ENCODE measurements at regions not wholly inside any gene's neighbourhood (a gene's known extent, or its start where the extent isn't known, plus 50 kb on each side); places are given as distances from the start of the nearest gene placed in this dataset.

DNA sequence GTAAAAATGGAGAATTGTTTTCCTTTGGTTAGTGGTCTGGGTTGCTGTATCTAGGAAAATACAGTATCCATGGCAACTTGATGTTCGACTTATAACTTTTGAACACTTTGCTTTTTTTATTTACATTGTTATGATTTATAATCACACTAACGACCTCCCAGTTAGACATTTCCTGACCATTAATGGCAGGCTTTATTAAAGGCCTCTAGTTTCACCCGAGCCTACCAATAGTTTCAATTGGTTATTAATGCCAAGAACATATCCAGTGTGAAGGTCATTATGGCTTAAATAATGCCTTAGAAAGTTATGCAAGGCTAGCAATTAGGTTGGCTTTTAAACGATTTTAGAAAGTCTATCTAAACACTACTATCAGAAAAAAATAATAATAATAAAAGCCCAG lies 452.0 kb downstream of the DMRTA1 start:
- H3K9me3 ChIP-seq (ENCODE audit: control insufficient read depth, low read length): no peaks in the 10 kb centered on the region
- no peaks in the 10 kb centered on the region for H3K36me3 ChIP-seq (ENCODE audit: control insufficient read depth, insufficient read depth, low read length)
- H3K4me3 ChIP-seq (ENCODE audit: extremely low read depth, insufficient read depth, low read length, poor library complexity, severe bottlenecking): no peak overlapping the region
- H3K27ac ChIP-seq (ENCODE audit: low read depth, low read length, severe bottlenecking): no peak overlapping the region
- no peaks in the 10 kb centered on the region for H3K4me1 ChIP-seq (ENCODE audit: control insufficient read depth, insufficient read depth, low read length, poor library complexity, severe bottlenecking)
- WGBS, 2 experiments (ENCODE audit: insufficient coverage in 2 of 2): 86% methylated on average over 1 of the region's 4 CpGs; no CpG with 5 or more reads in 1 of the 2 experiments

GRCh38 chr9:22911632-22912031 lies 465.0 kb downstream of the DMRTA1 start:
- Histone ChIP-seq H3K36me3 (ENCODE audit: control insufficient read depth, insufficient read depth, low read length) (no peaks in the 10 kb centered on the region), H3K9me3 (ENCODE audit: control insufficient read depth, low read length) (no peaks in the 10 kb centered on the region), H3K4me1 (ENCODE audit: control insufficient read depth, insufficient read depth, low read length, poor library complexity, severe bottlenecking) (no peaks in the 10 kb centered on the region), H3K27ac (ENCODE audit: low read depth, low read length, severe bottlenecking) (no peak overlapping the region), H3K4me3 (ENCODE audit: extremely low read depth, insufficient read depth, low read length, poor library complexity, severe bottlenecking) (no peak overlapping the region)
- 50 to 78% methylated on average over 1 of the region's 1 CpG for WGBS, 2 experiments (ENCODE audit: insufficient coverage in 2 of 2)

DNA sequence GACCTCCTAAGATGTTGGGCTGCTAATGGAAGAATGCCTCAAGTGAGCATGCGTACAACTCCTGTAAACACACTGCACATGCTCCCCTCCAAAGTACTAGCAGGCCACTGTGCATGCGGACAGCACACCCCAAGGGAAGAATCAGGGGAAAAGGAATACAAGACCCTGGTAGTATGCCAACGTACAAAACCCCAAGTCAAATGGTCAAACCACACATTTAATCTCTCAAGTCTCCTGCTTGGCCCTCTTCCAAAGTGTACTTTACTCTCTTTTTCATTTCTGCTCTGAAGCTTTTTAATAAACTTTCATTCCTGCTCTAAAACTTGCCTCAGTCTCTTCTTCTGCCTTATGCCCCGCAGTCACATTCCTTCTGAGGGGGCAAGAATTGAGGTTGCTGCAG lies 466.4 kb downstream of the DMRTA1 start:
- Histone ChIP-seq H3K36me3 (ENCODE audit: control insufficient read depth, insufficient read depth, low read length) (no peaks in the 10 kb centered on the region), H3K4me3 (ENCODE audit: extremely low read depth, insufficient read depth, low read length, poor library complexity, severe bottlenecking) (no peak overlapping the region), H3K9me3 (ENCODE audit: control insufficient read depth, low read length) (no peaks in the 10 kb centered on the region), H3K27ac (ENCODE audit: low read depth, low read length, severe bottlenecking) (no peak overlapping the region), H3K4me1 (ENCODE audit: control insufficient read depth, insufficient read depth, low read length, poor library complexity, severe bottlenecking) (no peaks in the 10 kb centered on the region)
- 86 to 95% methylated on average over 2 of the region's 4 CpGs for WGBS, 2 experiments (ENCODE audit: insufficient coverage in 2 of 2)

DNA sequence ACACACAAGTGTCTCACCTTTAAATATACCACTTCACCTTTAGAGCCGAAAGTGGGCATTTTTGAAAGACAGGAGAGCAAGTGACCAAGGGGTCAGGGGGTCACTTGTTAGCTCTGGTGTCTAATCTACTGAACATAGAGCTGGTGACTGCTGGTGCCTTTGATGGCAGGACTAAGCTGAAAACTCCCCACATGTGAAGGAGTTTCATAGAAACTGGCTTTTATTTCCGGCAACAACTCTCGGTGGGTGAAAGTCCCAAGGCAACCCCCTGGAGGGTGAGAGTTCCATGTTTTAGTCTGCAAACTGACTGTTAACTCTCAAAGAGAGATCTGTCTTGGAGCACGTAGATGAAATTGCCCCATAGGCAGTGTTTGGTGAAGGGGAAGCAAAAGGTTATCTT lies 466.9 kb downstream of the DMRTA1 start:
- 70 to 77% methylated on average over 3 to 4 of the region's 4 CpGs for WGBS, 2 experiments (ENCODE audit: insufficient coverage in 2 of 2)
- H3K4me1 ChIP-seq (ENCODE audit: control insufficient read depth, insufficient read depth, low read length, poor library complexity, severe bottlenecking): no peaks in the 10 kb centered on the region
- no peaks in the 10 kb centered on the region for H3K36me3 ChIP-seq (ENCODE audit: control insufficient read depth, insufficient read depth, low read length)
- H3K27ac ChIP-seq (ENCODE audit: low read depth, low read length, severe bottlenecking): no peak overlapping the region
- H3K4me3 ChIP-seq (ENCODE audit: extremely low read depth, insufficient read depth, low read length, poor library complexity, severe bottlenecking): no peak overlapping the region
- no peaks in the 10 kb centered on the region for H3K9me3 ChIP-seq (ENCODE audit: control insufficient read depth, low read length)

- H3K4me3 ChIP-seq (ENCODE audit: extremely low read depth, insufficient read depth, low read length, poor library complexity, severe bottlenecking): no peak overlapping the region
- no peaks in the 10 kb centered on the region for H3K36me3 ChIP-seq (ENCODE audit: control insufficient read depth, insufficient read depth, low read length)
- no peaks in the 10 kb centered on the region for H3K4me1 ChIP-seq (ENCODE audit: control insufficient read depth, insufficient read depth, low read length, poor library complexity, severe bottlenecking)
- no CpG with 5 or more reads among the region's 2 CpGs for WGBS, 2 experiments (ENCODE audit: insufficient coverage in 2 of 2)
- no peak overlapping the region for H3K27ac ChIP-seq (ENCODE audit: low read depth, low read length, severe bottlenecking)
- H3K9me3 ChIP-seq (ENCODE audit: control insufficient read depth, low read length): no peaks in the 10 kb centered on the region
These were observed 469.5 kb downstream of the DMRTA1 start for GRCh38 chr9:22916148-22916547.

- Histone ChIP-seq H3K4me3 (ENCODE audit: extremely low read depth, insufficient read depth, low read length, poor library complexity, severe bottlenecking) (no peak overlapping the region), H3K9me3 (ENCODE audit: control insufficient read depth, low read length) (no peaks in the 10 kb centered on the region), H3K36me3 (ENCODE audit: control insufficient read depth, insufficient read depth, low read length) (no peaks in the 10 kb centered on the region), H3K27ac (ENCODE audit: low read depth, low read length, severe bottlenecking) (no peak overlapping the region), H3K4me1 (ENCODE audit: control insufficient read depth, insufficient read depth, low read length, poor library complexity, severe bottlenecking) (no peaks in the 10 kb centered on the region)
- whole genome bisulfite sequencing, 2 experiments (ENCODE audit: insufficient coverage in 2 of 2): 88 to 100% methylated on average over 1 of the region's 1 CpG
These were observed 472.8 kb downstream of the DMRTA1 start for GRCh38 chr9:22919423-22919822.

GRCh38 chr9:22921742-22922141 lies 475.1 kb downstream of the DMRTA1 start:
- Histone ChIP-seq H3K27ac (ENCODE audit: low read depth, low read length, severe bottlenecking) (no peak overlapping the region), H3K9me3 (ENCODE audit: control insufficient read depth, low read length) (no peaks in the 10 kb centered on the region), H3K4me3 (ENCODE audit: extremely low read depth, insufficient read depth, low read length, poor library complexity, severe bottlenecking) (no peak overlapping the region), H3K36me3 (ENCODE audit: control insufficient read depth, insufficient read depth, low read length) (no peaks in the 10 kb centered on the region), H3K4me1 (ENCODE audit: control insufficient read depth, insufficient read depth, low read length, poor library complexity, severe bottlenecking) (no peaks in the 10 kb centered on the region)
- WGBS, 2 experiments (ENCODE audit: insufficient coverage in 2 of 2): 90 to 97% methylated on average over 3 of the region's 3 CpGs

DNA sequence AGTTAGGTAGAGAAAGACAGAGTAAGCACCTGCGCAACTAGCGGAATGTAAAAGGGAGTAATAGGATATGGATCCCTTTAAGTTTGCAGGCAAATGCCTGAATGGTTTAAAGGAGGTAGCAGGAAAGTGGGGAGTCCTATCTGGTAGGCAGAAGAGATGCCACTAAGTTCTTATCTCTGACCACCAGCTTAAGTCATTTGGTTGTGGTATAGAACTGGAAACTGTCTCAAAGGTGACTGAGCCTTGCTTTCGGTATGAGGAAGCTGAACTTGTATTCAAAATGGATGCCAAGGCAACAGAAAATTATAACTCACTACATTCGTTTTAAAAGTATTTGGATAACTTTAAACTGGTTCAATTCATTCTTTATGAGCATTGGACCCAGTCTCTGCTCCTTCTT lies 475.6 kb downstream of the DMRTA1 start:
- 75 to 88% methylated on average over 1 to 3 of the region's 4 CpGs for WGBS, 2 experiments (ENCODE audit: insufficient coverage in 2 of 2)
- H3K36me3 ChIP-seq (ENCODE audit: control insufficient read depth, insufficient read depth, low read length): no peaks in the 10 kb centered on the region
- no peak overlapping the region for H3K4me3 ChIP-seq (ENCODE audit: extremely low read depth, insufficient read depth, low read length, poor library complexity, severe bottlenecking)
- H3K4me1 ChIP-seq (ENCODE audit: control insufficient read depth, insufficient read depth, low read length, poor library complexity, severe bottlenecking): no peaks in the 10 kb centered on the region
- H3K9me3 ChIP-seq (ENCODE audit: control insufficient read depth, low read length): no peaks in the 10 kb centered on the region
- no peak overlapping the region for H3K27ac ChIP-seq (ENCODE audit: low read depth, low read length, severe bottlenecking)

GRCh38 chr9:22954550-22954949 lies 507.9 kb downstream of the DMRTA1 start:
- 100% methylated on average over 2 of the region's 3 CpGs; no CpG with 5 or more reads in 1 of the 2 experiments for WGBS, 2 experiments (ENCODE audit: insufficient coverage in 2 of 2)
- Histone ChIP-seq H3K4me3 (ENCODE audit: extremely low read depth, insufficient read depth, low read length, poor library complexity, severe bottlenecking) (no peak overlapping the region), H3K9me3 (ENCODE audit: control insufficient read depth, low read length) (no peaks in the 10 kb centered on the region), H3K27ac (ENCODE audit: low read depth, low read length, severe bottlenecking) (no peak overlapping the region), H3K4me1 (ENCODE audit: control insufficient read depth, insufficient read depth, low read length, poor library complexity, severe bottlenecking) (no peaks in the 10 kb centered on the region), H3K36me3 (ENCODE audit: control insufficient read depth, insufficient read depth, low read length) (no peaks in the 10 kb centered on the region)

- Histone ChIP-seq H3K4me3 (ENCODE audit: extremely low read depth, insufficient read depth, low read length, poor library complexity, severe bottlenecking) (no peak overlapping the region), H3K4me1 (ENCODE audit: control insufficient read depth, insufficient read depth, low read length, poor library complexity, severe bottlenecking) (no peaks in the 10 kb centered on the region), H3K9me3 (ENCODE audit: control insufficient read depth, low read length) (no peaks in the 10 kb centered on the region), H3K27ac (ENCODE audit: low read depth, low read length, severe bottlenecking) (no peak overlapping the region), H3K36me3 (ENCODE audit: control insufficient read depth, insufficient read depth, low read length) (no peaks in the 10 kb centered on the region)
- WGBS, 2 experiments (ENCODE audit: insufficient coverage in 2 of 2): 89% methylated on average over 2 of the region's 5 CpGs; no CpG with 5 or more reads in 1 of the 2 experiments
These were observed 508.3 kb downstream of the DMRTA1 start for GRCh38 chr9:22954964-22955363.

GRCh38 chr9:22969350-22969979 lies 522.8 kb downstream of the DMRTA1 start:
- H3K4me1 ChIP-seq (ENCODE audit: control insufficient read depth, insufficient read depth, low read length, poor library complexity, severe bottlenecking): no peaks in the 10 kb centered on the region
- H3K36me3 ChIP-seq (ENCODE audit: control insufficient read depth, insufficient read depth, low read length): no peaks in the 10 kb centered on the region
- H3K9me3 ChIP-seq (ENCODE audit: control insufficient read depth, low read length): no peaks in the 10 kb centered on the region
- no peak overlapping the region for H3K4me3 ChIP-seq (ENCODE audit: extremely low read depth, insufficient read depth, low read length, poor library complexity, severe bottlenecking)
- H3K27ac ChIP-seq (ENCODE audit: low read depth, low read length, severe bottlenecking): no peak overlapping the region
